ENCODE measurements at regions not wholly inside any gene's neighbourhood (a gene's known extent, or its start where the extent isn't known, plus 50 kb on each side); places are given as distances from the start of the nearest gene placed in this dataset.

- no peak for DNase-seq
Measured at GRCh38 chr9:90368928-90369327, 273.7 kb downstream of the DIRAS2 start.

- no peak for DNase-seq
Measured at GRCh38 chr9:90379771-90380170, 262.9 kb downstream of the DIRAS2 start.

GRCh38 chr9:90385146-90385545, 257.5 kb downstream of the DIRAS2 start:
- DNase-seq: no peak

- no peak for DNase-seq
Measured at GRCh38 chr9:90393365-90394152, 249.1 kb downstream of the DIRAS2 start.

DNA sequence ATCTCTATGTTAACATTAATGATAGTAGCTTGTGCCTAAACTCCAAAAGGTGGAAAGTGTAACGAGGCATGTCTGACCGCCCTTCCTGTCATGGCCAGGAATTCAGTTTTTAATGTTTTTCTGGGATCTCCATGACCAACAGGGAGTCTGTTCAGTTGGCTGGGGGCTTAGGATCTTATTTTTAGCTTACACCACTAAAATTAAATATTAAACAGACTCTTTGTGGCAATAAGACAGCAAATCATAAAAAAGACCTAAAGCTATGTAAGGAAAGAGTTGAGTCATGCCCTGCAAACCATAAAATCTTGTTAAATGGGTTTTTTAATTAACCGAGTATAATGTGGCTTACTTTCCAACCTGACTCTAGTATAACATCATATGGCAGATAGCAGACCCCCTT, 247.8 kb downstream of the DIRAS2 start:
- no peak for DNase-seq

DNA sequence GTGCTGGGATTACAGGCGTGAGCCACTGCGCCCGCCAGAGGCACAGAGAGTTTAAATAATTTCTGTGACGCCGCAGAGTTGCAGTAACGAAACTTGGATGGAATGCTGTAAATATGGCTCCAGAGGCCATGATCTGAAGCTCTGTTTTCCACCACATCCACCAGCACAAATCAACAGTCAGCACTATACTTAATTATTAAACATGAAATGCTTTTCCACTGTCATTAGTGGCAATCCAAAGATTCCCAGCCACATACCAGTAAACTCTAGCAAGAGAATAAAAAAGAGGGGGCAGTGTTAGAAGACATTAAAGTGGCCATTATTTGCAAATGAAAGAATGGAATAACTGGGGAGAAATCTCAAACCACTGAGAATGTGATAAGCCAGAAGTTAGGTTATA, 242.5 kb downstream of the DIRAS2 start:
- no peak for DNase-seq

DNA sequence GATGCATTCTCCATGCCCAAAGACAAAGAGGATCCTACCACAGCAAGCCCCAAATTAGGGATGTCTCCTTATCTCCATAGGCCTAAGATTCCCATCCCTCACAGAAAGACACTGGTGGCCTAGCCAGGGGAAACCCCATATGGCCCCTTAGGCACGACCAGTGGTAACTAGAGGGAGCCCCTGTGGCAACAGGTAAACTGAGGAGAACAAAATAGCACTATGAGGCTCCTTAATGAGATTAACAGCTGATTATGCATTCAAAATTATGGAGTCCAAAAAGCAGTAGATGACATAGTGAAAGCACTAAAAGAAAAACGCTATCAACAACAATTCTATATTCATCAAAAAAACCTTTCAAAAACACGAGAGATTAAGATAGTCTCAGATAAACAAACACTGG, 234.0 kb downstream of the DIRAS2 start:
- no peak for DNase-seq

DNA sequence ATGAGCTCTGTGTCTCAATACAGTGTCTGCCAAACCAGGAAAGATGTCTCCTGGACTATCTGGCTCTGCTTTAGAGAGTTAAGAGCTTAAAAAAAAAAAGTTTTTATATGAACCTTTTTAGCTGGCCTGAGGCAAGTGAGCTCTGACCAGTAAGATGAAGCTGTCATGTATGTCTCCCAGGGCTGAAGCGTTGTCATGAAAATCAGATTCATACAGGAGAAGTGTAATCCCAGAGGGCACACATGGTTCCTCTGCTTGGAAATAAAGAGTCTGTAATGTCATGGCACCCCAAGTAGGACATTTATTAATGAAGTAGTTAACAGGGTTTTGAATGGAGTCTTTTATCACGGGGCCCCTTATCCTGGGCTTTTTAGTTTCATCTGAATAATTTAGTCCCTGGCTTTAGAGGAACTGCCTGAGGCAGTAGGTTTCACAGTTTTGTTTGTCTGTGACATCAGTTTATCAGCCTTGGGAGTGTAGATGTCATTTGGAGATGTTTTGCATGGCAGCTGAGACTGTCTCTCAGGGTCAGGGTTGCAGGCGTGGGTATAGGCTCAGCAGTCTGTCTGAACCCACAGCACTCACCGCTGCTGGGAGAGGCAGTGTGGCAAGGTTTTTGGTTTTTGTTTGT, 223.3 kb downstream of the DIRAS2 start:
- DNase-seq: no peak

- DNase-seq: no peak
Measured at GRCh38 chr9:90420211-90420610, 222.4 kb downstream of the DIRAS2 start.

DNA sequence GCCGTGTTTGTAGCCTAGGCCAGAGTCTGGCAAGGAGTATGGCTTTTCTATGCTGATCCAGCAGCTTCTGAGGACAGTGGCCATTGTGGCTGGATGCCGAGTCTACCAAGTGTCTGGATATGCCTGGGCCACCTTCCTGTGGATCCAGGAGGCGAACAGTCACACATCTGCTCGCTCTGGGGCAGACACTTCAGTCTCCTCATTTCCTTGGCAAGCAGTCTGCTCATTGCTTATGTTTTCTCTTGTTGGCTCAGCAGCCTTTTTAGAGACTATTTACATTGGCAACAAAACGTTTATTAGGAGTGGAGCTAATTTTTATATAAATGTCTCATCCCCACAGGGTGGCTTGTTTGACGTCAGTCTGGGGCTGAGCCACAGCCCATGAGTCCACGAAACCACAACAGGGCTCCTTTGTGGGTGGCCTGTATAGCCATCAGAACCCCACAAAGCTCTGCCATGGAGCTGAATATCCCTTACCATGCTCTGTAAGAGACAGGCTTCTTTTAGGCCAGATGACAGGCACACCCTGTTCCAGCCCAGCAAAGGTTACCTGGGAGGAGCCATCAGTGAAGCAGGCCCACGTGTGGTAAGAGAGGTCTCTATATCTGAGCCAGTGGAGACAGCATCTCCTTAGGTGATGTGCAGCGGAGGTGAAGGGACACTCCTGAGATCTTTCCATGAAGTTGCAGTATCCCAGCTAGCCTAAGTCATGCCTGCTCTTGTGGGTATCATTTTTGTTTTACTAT, 221.7 kb downstream of the DIRAS2 start:
- no peak for DNase-seq

GRCh38 chr9:90421786-90422185, 220.8 kb downstream of the DIRAS2 start:
- no peak for DNase-seq

GRCh38 chr9:90423661-90424193, 218.9 kb downstream of the DIRAS2 start:
- no peak for DNase-seq

DNA sequence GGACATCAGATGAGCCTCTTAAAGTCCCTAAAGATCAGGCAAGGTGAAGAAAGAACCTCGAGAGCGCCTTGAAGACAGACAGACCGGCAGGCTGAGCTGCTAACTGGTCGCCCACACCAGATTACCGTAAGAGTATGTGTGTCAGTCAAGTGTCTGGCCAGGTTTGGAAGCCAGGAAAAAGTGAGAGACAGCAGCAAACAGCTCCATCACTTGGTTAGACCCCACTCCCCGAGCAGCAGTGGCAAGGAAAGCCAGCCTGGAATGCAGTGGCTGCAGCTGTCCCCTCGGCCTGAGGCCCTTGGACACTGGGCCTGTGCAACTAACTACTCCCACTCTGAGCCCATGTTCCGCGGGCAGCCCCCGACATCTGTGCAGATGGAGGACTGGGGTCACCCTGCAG, 214.1 kb downstream of the DIRAS2 start:
- DNase-seq: no peak

GRCh38 chr9:90432951-90433350, 209.7 kb downstream of the DIRAS2 start:
- no peak for DNase-seq

GRCh38 chr9:90433398-90433941, 209.2 kb downstream of the DIRAS2 start:
- DNase-seq: no peak

GRCh38 chr9:90441814-90442213, 200.8 kb downstream of the DIRAS2 start:
- no peak for DNase-seq

GRCh38 chr9:90442723-90443122, 199.9 kb downstream of the DIRAS2 start:
- no peak for DNase-seq

GRCh38 chr9:90444609-90445204, 197.9 kb downstream of the DIRAS2 start:
- DNase-seq: no peak

DNA sequence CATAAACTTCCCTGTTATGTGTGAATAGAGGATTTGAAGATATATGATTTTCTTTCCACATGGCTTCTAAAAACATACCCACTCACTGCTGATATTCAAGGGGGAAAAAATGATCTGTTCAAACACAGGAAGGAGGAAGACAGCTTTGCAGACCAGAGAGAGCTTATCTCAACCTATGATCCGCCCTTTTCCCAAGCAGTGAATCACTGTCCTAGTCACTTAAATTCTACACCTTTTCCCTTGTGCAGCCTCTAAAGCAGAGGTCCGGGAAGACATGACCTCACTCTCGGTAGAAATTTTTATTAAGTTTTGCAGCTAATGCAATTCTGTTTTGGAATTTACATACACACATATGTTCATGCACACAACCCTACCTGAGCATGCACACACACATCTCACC, 197.2 kb downstream of the DIRAS2 start:
- DNase-seq: no peak

GRCh38 chr9:90446200-90446948, 196.2 kb downstream of the DIRAS2 start:
- DNase-seq: no peak

DNA sequence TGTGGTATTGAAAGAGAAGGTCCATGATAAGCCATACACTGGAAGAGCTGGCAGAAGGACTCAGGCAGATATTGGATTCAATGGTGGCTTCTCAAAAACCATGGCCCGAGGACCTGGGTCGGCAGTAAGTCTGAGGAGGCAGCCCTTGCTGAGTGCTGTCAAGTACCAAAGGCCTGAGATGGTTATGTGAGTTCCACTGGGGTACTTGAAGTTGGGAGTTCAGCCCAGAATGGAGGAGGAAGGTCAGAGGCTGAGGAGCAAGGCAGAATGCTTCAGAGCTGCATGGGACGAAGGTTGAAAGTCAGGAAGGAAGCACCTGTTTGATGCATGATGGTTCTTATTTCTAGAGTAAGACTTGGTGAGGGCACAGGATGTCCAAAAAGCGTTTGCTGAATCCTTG, 194.9 kb downstream of the DIRAS2 start:
- no peak for DNase-seq

GRCh38 chr9:90449213-90449925, 193.3 kb downstream of the DIRAS2 start:
- no peak for DNase-seq

All from CD4-positive, alpha-beta T cell treated with Interleukin-15 for 1 hour (primary cell).